A549 (cell line): ENCODE measurements at regions not wholly inside any gene's neighbourhood (a gene's known extent, or its start where the extent isn't known, plus 50 kb on each side); places are given as distances from the start of the nearest gene placed in this dataset.

Experiments used
- MAFK ChIP-seq: fragments of 450-650 bp; IDR thresholded peaks from 2 replicates; pipeline ENCODE4 v1.6.1; 2014; ENCODE audit not compliant: partially characterized antibody
- TF ChIP-seq, protein P1 (sequence below): fragments of >200 bp; sonication (Bioruptor Twin); formaldehyde crosslinking; IDR thresholded peaks from 3 replicates; pipeline ENCODE4 v1.5.1; 2016
- TF ChIP-seq, protein P2 (sequence below): fragments of >200 bp; sonication (Bioruptor Twin); formaldehyde crosslinking; IDR thresholded peaks from 3 replicates; pipeline ENCODE4 v1.6.1; 2016

- TF ChIP-seq, protein P1, sequence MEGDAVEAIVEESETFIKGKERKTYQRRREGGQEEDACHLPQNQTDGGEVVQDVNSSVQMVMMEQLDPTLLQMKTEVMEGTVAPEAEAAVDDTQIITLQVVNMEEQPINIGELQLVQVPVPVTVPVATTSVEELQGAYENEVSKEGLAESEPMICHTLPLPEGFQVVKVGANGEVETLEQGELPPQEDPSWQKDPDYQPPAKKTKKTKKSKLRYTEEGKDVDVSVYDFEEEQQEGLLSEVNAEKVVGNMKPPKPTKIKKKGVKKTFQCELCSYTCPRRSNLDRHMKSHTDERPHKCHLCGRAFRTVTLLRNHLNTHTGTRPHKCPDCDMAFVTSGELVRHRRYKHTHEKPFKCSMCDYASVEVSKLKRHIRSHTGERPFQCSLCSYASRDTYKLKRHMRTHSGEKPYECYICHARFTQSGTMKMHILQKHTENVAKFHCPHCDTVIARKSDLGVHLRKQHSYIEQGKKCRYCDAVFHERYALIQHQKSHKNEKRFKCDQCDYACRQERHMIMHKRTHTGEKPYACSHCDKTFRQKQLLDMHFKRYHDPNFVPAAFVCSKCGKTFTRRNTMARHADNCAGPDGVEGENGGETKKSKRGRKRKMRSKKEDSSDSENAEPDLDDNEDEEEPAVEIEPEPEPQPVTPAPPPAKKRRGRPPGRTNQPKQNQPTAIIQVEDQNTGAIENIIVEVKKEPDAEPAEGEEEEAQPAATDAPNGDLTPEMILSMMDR, result no peak
- TF ChIP-seq, protein P2, sequence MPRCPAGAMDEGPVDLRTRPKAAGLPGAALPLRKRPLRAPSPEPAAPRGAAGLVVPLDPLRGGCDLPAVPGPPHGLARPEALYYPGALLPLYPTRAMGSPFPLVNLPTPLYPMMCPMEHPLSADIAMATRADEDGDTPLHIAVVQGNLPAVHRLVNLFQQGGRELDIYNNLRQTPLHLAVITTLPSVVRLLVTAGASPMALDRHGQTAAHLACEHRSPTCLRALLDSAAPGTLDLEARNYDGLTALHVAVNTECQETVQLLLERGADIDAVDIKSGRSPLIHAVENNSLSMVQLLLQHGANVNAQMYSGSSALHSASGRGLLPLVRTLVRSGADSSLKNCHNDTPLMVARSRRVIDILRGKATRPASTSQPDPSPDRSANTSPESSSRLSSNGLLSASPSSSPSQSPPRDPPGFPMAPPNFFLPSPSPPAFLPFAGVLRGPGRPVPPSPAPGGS, result no peak
- TF ChIP-seq MAFK, result no peak
Measured at GRCh38 chr10:129365767-129366402, 101.2 kb upstream of the MGMT start.
